DMS 273 (cell line): ENCODE measurements at regions not wholly inside any gene's neighbourhood (a gene's known extent, or its start where the extent isn't known, plus 50 kb on each side); places are given as distances from the start of the nearest gene placed in this dataset.
"Not testable (repeated sequence)": the region's sequence is repeated elsewhere in the genome, so short reads cannot be mapped to it uniquely, and the experiment has no call there.

Experiments
- DNase-seq: peaks from one replicate; lab custom pipeline; 2025; ENCODE audit not compliant: unreplicated experiment; lab: John Stamatoyannopoulos, UW

- DNase-seq: no peak
These were observed 78.8 kb upstream of the HMGXB4 start for GRCh38 chr22:35178446-35178845.

- no peak for DNase-seq
These were observed 73.4 kb upstream of the HMGXB4 start for GRCh38 chr22:35183917-35184316.

DNA sequence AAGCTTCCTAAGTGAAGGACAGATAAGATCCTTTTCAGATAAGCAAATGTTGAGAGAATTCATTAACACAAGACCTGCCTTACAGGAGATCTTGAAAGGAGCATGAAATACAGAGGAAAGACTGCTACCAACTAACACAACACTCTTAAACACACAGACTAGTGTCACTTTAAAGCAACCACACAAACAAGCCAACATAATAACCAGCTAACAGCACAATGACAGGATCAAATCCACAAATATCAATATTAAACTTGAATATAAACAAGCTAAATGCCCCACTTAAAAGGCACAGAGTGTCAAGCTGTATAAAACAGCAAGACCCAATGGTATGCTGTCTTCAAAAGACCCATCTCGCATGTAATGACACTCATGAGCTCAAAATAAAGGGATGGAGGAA, 70.8 kb upstream of the HMGXB4 start:
- DNase-seq: no peak

GRCh38 chr22:35188930-35189329, 68.4 kb upstream of the HMGXB4 start:
- not testable (repeated sequence) for DNase-seq

GRCh38 chr22:35189559-35189958, 67.7 kb upstream of the HMGXB4 start:
- DNase-seq: no peak

DNA sequence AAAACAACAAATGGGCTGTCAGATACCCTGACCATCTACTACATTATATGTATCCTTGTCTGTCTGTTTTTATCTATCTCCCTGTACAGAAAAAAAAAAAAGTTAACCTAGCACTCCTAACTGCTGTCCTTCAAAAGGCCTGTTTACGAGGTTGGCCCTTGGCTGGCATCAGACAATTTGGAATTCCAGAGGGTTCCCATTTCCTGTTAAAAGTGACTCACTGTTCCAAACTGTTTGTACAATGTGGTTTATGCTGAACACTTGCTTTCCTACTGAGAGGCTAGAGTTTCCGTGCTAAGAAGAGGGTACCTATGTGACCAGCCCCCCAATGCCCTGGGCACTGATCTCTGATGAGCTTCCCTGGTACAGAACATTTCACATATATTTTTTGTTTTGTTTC, 65.9 kb upstream of the HMGXB4 start:
- DNase-seq: no peak

GRCh38 chr22:35192129-35192918, 65.0 kb upstream of the HMGXB4 start:
- no peak for DNase-seq

GRCh38 chr22:35195226-35195625, 62.1 kb upstream of the HMGXB4 start:
- no peak for DNase-seq

DNA sequence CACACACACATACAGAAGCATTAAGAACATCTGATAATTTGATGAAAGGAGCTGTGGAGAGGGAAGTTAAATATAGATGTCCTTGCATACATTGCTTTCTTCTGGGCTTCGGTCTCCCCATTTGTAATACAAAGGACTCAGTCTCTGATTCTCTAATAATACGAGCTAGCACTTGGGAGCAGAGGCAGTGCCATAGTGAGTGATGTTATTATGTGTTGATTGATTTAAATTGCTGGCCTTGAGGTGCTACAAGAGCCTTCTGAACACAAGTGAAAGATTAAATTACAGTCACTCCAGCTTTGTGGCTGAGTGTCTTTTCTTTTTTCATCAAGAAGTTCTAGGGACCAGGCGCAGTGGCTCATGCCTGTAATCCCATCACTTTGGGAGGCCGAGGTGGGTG, 61.5 kb upstream of the HMGXB4 start:
- DNase-seq: no peak

- peak; percentile 2 for DNase-seq
These were observed 60.2 kb upstream of the HMGXB4 start for GRCh38 chr22:35197071-35197470.

- no peak for DNase-seq
These were observed 59.4 kb upstream of the HMGXB4 start for GRCh38 chr22:35197886-35198285.

DNA sequence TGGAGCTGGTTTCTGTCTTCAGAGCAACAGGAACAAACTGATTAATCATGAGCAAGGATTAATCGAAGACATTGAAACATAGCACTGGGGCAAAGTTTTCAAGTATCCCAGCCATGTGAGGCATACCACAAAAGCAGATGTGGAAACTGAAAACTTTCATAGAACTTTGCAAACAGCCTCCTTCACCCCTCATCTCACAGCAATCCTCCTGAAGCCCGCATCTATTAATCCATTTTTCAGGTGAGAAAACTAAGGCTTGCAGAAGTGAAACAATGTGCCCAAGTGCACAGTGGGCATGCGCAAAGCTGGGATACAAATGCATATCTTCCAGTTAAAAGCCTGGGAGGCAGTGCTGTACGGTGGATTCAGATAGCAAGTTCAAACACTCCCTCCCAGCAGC, 58.6 kb upstream of the HMGXB4 start:
- DNase-seq: no peak

DNA sequence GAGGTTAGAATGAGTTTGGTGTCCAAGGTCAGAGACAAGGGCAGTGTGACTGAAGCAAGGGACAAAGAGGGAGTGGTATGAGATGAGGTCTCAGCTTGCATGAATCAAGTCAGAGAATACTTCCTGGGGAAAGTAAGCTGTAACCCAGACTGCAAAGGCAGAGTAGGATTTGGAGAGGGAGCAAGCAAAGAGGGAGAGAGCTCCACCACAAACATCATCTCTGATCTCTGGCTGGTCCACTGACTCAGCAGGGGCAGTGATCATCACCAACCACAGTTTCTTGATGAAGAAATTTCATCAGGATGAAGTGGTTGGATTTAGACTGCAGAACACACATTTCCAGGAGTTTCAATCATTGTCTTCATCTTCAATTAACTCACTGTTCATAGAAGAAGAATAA, 54.9 kb upstream of the HMGXB4 start:
- no peak for DNase-seq

- peak; percentile 25 for DNase-seq
These were observed 53.7 kb upstream of the HMGXB4 start for GRCh38 chr22:35203583-35203982.

- peak; percentile 35 for DNase-seq
These were observed 52.2 kb upstream of the HMGXB4 start for GRCh38 chr22:35204807-35205775.

GRCh38 chr22:35205961-35206360, 51.3 kb upstream of the HMGXB4 start:
- no peak for DNase-seq

GRCh38 chr22:35206889-35207288, 50.4 kb upstream of the HMGXB4 start:
- no peak for DNase-seq
